AG04450 (cell line): ENCODE measurements at regions not wholly inside any gene's neighbourhood (a gene's known extent, or its start where the extent isn't known, plus 50 kb on each side); places are given as distances from the start of the nearest gene placed in this dataset.

Experiments
- CTCF ChIA-PET: fragments of 300-600, 350-600 bp; formaldehyde crosslinking; extraction: SDS; loops from one replicate; lab custom pipeline; 2022; ENCODE audit warnings: antibody characterized with exemption, inconsistent platforms; lab: Charles Lee
- POLR2A ChIA-PET: fragments of 350-600 bp; formaldehyde crosslinking; extraction: SDS; loops from one replicate; lab custom pipeline; 2021; ENCODE audit warnings: antibody characterized with exemption, inconsistent platforms; lab: Yijun Ruan, JAX
- DNase-seq: peaks from one replicate; pipeline ENCODE4 v3.0.0-alpha.2; 2011; ENCODE audit warnings: low read depth, low spot score
- H3K27ac ChIP-seq: one replicate; pipeline ENCODE4 v1.5.1; 2012; ENCODE audit warnings: low read depth, low read length, control low read depth
- H3K27me3 ChIP-seq: one replicate; pipeline ENCODE4 v1.6.0; 2012; ENCODE audit warnings: low read length; ENCODE audit not compliant: control insufficient read depth, insufficient read depth
- H3K4me3 ChIP-seq: 2 replicates; pipeline ENCODE4 v1.5.1; 2011; ENCODE audit warnings: mild to moderate bottlenecking, low read depth, low read length, control low read depth
- H3K9me3 ChIP-seq: 2 replicates; pipeline ENCODE4 v1.5.1; 2012; ENCODE audit warnings: low read length; ENCODE audit not compliant: control insufficient read depth, insufficient read depth
- CTCF ChIP-seq: IDR thresholded peaks from 2 replicates; pipeline ENCODE4 v1.5.1; 2011; ENCODE audit warnings: low read depth, low read length, control low read depth, inconsistent platforms

GRCh38 chr13:80798576-80799133, 457.7 kb upstream of the SPRY2 start:
- Histone ChIP-seq H3K9me3 (peaks cover 2% of the 10 kb centered on the region; the same call in 1 of the 2 replicates), H3K27ac (no peak overlapping the region), H3K4me3 (no peak overlapping the region), H3K27me3 (no peaks in the 10 kb centered on the region)
- DNase-seq = no peak
- CTCF ChIA-PET = no interaction called here
- no peak for TF ChIP-seq CTCF
- POLR2A ChIA-PET = no interaction called here

- Histone ChIP-seq H3K4me3 (no peak overlapping the region), H3K9me3 (no peaks in the 10 kb centered on the region), H3K27ac (no peak overlapping the region), H3K27me3 (no peaks in the 10 kb centered on the region)
- ChIA-PET CTCF (no interaction called here), POLR2A (no interaction called here)
- no peak for TF ChIP-seq CTCF
- no peak for DNase-seq
These were observed 446.7 kb upstream of the SPRY2 start for GRCh38 chr13:80787604-80788003.

- H3K4me3 ChIP-seq = no peak overlapping the region
- no peak overlapping the region for H3K27ac ChIP-seq
- H3K9me3 ChIP-seq = no peaks in the 10 kb centered on the region
- CTCF ChIA-PET = no interaction called here
- POLR2A ChIA-PET = no interaction called here
- TF ChIP-seq CTCF = no peak
- H3K27me3 ChIP-seq = no peaks in the 10 kb centered on the region
- DNase-seq = no peak
These were observed 443.1 kb upstream of the SPRY2 start for GRCh38 chr13:80783926-80784565.

GRCh38 chr13:80782441-80782840, 441.5 kb upstream of the SPRY2 start:
- POLR2A ChIA-PET = no interaction called here

More at GRCh38 chr13:80782441-80782840, 441.5 kb upstream of the SPRY2 start:
- no peaks in the 10 kb centered on the region for H3K9me3 ChIP-seq
- no peak overlapping the region for H3K27ac ChIP-seq
- H3K4me3 ChIP-seq = no peak overlapping the region
- CTCF ChIA-PET = no interaction called here
- H3K27me3 ChIP-seq = no peaks in the 10 kb centered on the region
- no peak for DNase-seq
- TF ChIP-seq CTCF = no peak
